Astrocyte (in vitro differentiated cells and primary cell): ENCODE measurements at regions not wholly inside any gene's neighbourhood (a gene's known extent, or its start where the extent isn't known, plus 50 kb on each side); places are given as distances from the start of the nearest gene placed in this dataset.

Source experiments
- DNase-seq: peaks from one replicate; pipeline ENCODE4 v3.0.0-alpha.2; 2010; ENCODE audit warnings: low read depth
- FAIRE-seq: peaks from 2 replicates; lab custom pipeline; 2011; peaks lifted over from hg19 to GRCh38; lab: Jason Lieb, UNC
- H2AFZ ChIP-seq: 2 replicates; pipeline ENCODE4 v1.6.0; 2012; ENCODE audit warnings: low read depth, low read length, inconsistent platforms
- H3K27ac ChIP-seq: 2 replicates; pipeline ENCODE4 v1.5.1; 2011; ENCODE audit warnings: low read depth, low read length, inconsistent platforms
- H3K27me3 ChIP-seq: 2 replicates; pipeline ENCODE4 v1.6.0; 2011; ENCODE audit warnings: low read length, inconsistent platforms; ENCODE audit not compliant: insufficient read depth
- H3K36me3 ChIP-seq: 2 replicates; pipeline ENCODE4 v1.5.1; 2011; ENCODE audit warnings: low read length, inconsistent platforms; ENCODE audit not compliant: insufficient read depth
- H3K4me1 ChIP-seq: 2 replicates; pipeline ENCODE4 v1.5.1; 2011; ENCODE audit warnings: low read length, inconsistent platforms; ENCODE audit not compliant: insufficient read depth
- H3K4me2 ChIP-seq: 2 replicates; pipeline ENCODE4 v1.6.0; 2012; ENCODE audit warnings: low read length, inconsistent platforms
- H3K4me3 ChIP-seq: 2 replicates; pipeline ENCODE4 v1.5.1; 2011; ENCODE audit warnings: low read depth, mild to moderate bottlenecking, low read length, inconsistent platforms; ENCODE audit not compliant: insufficient read depth
- H3K79me2 ChIP-seq: 2 replicates; pipeline ENCODE4 v1.6.0; 2012; ENCODE audit warnings: mild to moderate bottlenecking, low read length, inconsistent platforms; ENCODE audit not compliant: insufficient read depth
- H3K9ac ChIP-seq: 2 replicates; pipeline ENCODE4 v1.6.0; 2012; ENCODE audit warnings: mild to moderate bottlenecking, low read length, inconsistent platforms
- H3K9me3 ChIP-seq: 2 replicates; pipeline ENCODE4 v1.5.1; 2012; ENCODE audit warnings: low read depth, mild to moderate bottlenecking, low read length, inconsistent platforms; ENCODE audit not compliant: insufficient read depth
- H4K20me1 ChIP-seq: 2 replicates; pipeline ENCODE4 v1.6.0; 2012; ENCODE audit warnings: low read length, inconsistent platforms; ENCODE audit not compliant: insufficient read depth
- H3K27ac Mint-ChIP-seq: one replicate; pipeline ENCODE4 v1.8.0; 2021; ENCODE audit warnings: mild to moderate bottlenecking, mixed read lengths; ENCODE audit not compliant: unreplicated experiment
- H3K27me3 Mint-ChIP-seq: one replicate; pipeline ENCODE4 v1.8.0; 2021; ENCODE audit warnings: low read depth, mixed read lengths; ENCODE audit not compliant: unreplicated experiment
- H3K36me3 Mint-ChIP-seq: one replicate; pipeline ENCODE4 v1.8.0; 2021; ENCODE audit warnings: low read depth, mixed read lengths; ENCODE audit not compliant: unreplicated experiment
- H3K4me1 Mint-ChIP-seq: one replicate; pipeline ENCODE4 v1.8.0; 2021; ENCODE audit warnings: low read depth, mixed read lengths; ENCODE audit not compliant: unreplicated experiment
- H3K4me3 Mint-ChIP-seq: one replicate; pipeline ENCODE4 v1.8.0; 2021; ENCODE audit warnings: mild to moderate bottlenecking, moderate library complexity, mixed read lengths; ENCODE audit not compliant: unreplicated experiment
- H3K9me3 Mint-ChIP-seq: one replicate; pipeline ENCODE4 v1.8.0; 2021; ENCODE audit warnings: mild to moderate bottlenecking, mixed read lengths; ENCODE audit not compliant: unreplicated experiment
- EZH2 ChIP-seq: IDR thresholded peaks from 2 replicates; pipeline ENCODE4 v1.6.1; 2012; ENCODE audit warnings: mild to moderate bottlenecking, low read length, inconsistent platforms; ENCODE audit not compliant: insufficient read depth
- TF ChIP-seq, protein P1 (sequence below): IDR thresholded peaks from 2 replicates; pipeline ENCODE4 v1.5.1; 2011; ENCODE audit warnings: low read depth, mild to moderate bottlenecking, inconsistent platforms, low read length, moderate library complexity; ENCODE audit not compliant: insufficient read depth

DNA sequence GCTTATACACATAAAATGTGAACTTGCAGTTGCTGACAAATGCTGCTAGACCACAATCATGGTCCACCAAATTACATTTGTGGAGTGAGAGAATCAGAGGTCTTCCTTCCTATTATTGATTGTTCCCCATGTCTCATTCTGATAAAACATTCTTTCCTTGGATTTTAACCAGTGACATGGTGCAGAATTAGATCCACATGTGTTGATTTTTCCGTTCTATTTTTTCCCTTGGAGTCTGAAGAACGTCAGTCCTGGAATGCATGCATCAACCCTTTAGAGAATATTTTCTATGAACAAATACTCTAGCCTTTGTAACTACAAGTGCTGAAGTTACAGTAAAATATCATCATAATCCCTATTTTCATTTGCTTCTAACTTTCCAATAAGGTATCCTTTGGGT lies 170.7 kb upstream of the SPRY4 start:
- Histone ChIP-seq H3K79me2 (no peaks in the 10 kb centered on the region), H3K9ac (no peak overlapping the region), H3K27ac (no peak overlapping the region), H3K4me1 (peaks cover 6% of the 10 kb centered on the region), H2AFZ (no peak overlapping the region), H3K27me3 (no peaks in the 10 kb centered on the region), H3K4me3 (no peak overlapping the region), H3K36me3 (no peaks in the 10 kb centered on the region), H3K9me3 (no peaks in the 10 kb centered on the region), H3K4me2 (no peak overlapping the region), H4K20me1 (no peaks in the 10 kb centered on the region)
- FAIRE-seq, result peak; percentile 87
- Mint-ChIP-seq H3K4me1 (peaks cover 12% of the 10 kb centered on the region), H3K36me3 (no peaks in the 10 kb centered on the region), H3K9me3 (peaks cover 5% of the 10 kb centered on the region), H3K27me3 (no peaks in the 10 kb centered on the region), H3K4me3 (no peak overlapping the region), H3K27ac (no peak overlapping the region)
- DNase-seq, result no peak
- TF ChIP-seq EZH2, result no peak
- TF ChIP-seq, protein P1, sequence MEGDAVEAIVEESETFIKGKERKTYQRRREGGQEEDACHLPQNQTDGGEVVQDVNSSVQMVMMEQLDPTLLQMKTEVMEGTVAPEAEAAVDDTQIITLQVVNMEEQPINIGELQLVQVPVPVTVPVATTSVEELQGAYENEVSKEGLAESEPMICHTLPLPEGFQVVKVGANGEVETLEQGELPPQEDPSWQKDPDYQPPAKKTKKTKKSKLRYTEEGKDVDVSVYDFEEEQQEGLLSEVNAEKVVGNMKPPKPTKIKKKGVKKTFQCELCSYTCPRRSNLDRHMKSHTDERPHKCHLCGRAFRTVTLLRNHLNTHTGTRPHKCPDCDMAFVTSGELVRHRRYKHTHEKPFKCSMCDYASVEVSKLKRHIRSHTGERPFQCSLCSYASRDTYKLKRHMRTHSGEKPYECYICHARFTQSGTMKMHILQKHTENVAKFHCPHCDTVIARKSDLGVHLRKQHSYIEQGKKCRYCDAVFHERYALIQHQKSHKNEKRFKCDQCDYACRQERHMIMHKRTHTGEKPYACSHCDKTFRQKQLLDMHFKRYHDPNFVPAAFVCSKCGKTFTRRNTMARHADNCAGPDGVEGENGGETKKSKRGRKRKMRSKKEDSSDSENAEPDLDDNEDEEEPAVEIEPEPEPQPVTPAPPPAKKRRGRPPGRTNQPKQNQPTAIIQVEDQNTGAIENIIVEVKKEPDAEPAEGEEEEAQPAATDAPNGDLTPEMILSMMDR, result no peak

DNA sequence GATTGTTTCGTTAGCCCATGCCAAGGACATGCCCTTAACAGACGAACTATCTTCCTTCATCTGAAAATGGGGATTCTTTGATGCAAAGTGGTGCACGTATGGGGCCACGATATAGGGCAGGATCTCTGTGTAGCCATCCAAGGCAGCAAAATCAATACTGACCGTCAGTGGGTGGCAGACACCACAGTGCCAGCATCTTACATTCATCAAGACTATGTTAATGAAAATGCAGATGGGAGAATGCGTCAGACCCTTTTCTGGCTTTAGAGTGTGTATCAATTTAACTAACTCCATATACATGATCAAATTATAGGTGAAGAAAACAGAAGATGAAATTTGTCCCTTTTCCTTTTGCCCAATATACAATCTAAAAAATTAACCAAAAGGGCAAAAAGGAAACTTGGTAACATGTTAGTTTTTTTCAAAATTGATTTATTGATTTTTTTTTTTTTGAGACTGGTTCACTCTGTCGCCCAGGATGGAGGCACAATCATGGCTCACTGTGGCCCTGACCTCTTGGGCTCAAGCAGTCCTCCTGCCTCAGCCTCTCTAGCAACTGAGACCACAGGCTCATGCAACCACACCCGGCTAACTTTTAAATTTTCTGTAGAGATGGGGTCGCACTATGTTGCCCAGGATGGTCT lies 169.2 kb upstream of the SPRY4 start:
- H3K79me2 ChIP-seq, result no peaks in the 10 kb centered on the region
- H3K27ac ChIP-seq, result no peak overlapping the region
- TF ChIP-seq, protein P1, result no peak
- no peak for TF ChIP-seq EZH2
- no peak overlapping the region for H3K27ac Mint-ChIP-seq
- H3K27me3 Mint-ChIP-seq, result no peaks in the 10 kb centered on the region
- H3K9ac ChIP-seq, result no peak overlapping the region
- peaks cover 4% of the 10 kb centered on the region for H3K4me1 Mint-ChIP-seq
- peaks cover 6% of the 10 kb centered on the region for H3K9me3 Mint-ChIP-seq
- H3K36me3 Mint-ChIP-seq, result no peaks in the 10 kb centered on the region
- no peak overlapping the region for H3K4me3 Mint-ChIP-seq
- no peak for DNase-seq
- H3K4me3 ChIP-seq, result no peak overlapping the region
- no peaks in the 10 kb centered on the region for H3K36me3 ChIP-seq
- H3K4me1 ChIP-seq, result peaks cover 6% of the 10 kb centered on the region
- no peaks in the 10 kb centered on the region for H3K27me3 ChIP-seq
- H2AFZ ChIP-seq, result no peak overlapping the region
- H4K20me1 ChIP-seq, result no peaks in the 10 kb centered on the region
- no peak overlapping the region for H3K4me2 ChIP-seq
- no peak for FAIRE-seq
- H3K9me3 ChIP-seq, result no peaks in the 10 kb centered on the region

DNA sequence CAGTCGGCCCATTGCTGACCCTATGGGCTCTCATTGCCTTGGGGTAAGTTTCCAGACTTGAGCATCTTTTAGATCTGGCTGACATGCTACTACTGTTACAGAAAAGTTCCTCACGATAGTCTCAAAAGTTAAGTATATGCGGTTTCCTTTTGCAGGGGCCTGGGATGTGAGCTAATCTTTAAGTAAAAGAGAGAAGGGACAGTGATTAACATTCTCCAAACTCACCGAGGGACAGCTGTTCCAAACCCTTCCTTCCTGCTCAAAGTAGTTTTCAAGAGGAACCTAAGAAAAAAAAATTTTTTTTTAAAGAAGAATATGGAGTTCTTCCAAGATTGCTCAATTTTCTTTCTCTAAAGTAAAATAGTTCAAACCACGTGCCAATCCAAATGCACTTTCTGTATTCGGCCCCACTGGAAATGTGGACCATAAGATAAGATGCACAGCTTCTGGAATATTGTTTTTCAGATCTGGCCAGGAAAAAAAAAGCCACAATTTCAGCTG lies 168.0 kb upstream of the SPRY4 start:
- H3K27me3 Mint-ChIP-seq, result no peaks in the 10 kb centered on the region
- H3K4me1 ChIP-seq, result peaks cover 6% of the 10 kb centered on the region
- DNase-seq, result peak; percentile 29
- no peaks in the 10 kb centered on the region for H3K79me2 ChIP-seq
- peak overlapping the region; percentile 49 for H3K4me2 ChIP-seq
- H3K4me1 Mint-ChIP-seq, result peaks cover 4% of the 10 kb centered on the region
- H3K9me3 Mint-ChIP-seq, result peaks cover 3% of the 10 kb centered on the region
- H3K27ac Mint-ChIP-seq, result no peak overlapping the region
- H3K9me3 ChIP-seq, result no peaks in the 10 kb centered on the region
- H4K20me1 ChIP-seq, result no peaks in the 10 kb centered on the region
- H3K4me3 ChIP-seq, result no peak overlapping the region
- no peaks in the 10 kb centered on the region for H3K36me3 Mint-ChIP-seq
- no peak for FAIRE-seq
- H3K27me3 ChIP-seq, result no peaks in the 10 kb centered on the region
- H3K4me3 Mint-ChIP-seq, result no peak overlapping the region
- no peak for TF ChIP-seq EZH2
- TF ChIP-seq, protein P1, result no peak
- H3K27ac ChIP-seq, result no peak overlapping the region
- H2AFZ ChIP-seq, result no peak overlapping the region
- no peak overlapping the region for H3K9ac ChIP-seq
- H3K36me3 ChIP-seq, result no peaks in the 10 kb centered on the region
